ENCODE measurements at regions not wholly inside any gene's neighbourhood (a gene's known extent, or its start where the extent isn't known, plus 50 kb on each side); places are given as distances from the start of the nearest gene placed in this dataset.

GRCh38 chr13:105787632-105788031 lies 747.8 kb downstream of the EFNB2 start:
- TF ChIP-seq POLR2A (IDR thresholded peaks at IDR 0.05) = no peak
- TF ChIP-seq, protein P1, sequence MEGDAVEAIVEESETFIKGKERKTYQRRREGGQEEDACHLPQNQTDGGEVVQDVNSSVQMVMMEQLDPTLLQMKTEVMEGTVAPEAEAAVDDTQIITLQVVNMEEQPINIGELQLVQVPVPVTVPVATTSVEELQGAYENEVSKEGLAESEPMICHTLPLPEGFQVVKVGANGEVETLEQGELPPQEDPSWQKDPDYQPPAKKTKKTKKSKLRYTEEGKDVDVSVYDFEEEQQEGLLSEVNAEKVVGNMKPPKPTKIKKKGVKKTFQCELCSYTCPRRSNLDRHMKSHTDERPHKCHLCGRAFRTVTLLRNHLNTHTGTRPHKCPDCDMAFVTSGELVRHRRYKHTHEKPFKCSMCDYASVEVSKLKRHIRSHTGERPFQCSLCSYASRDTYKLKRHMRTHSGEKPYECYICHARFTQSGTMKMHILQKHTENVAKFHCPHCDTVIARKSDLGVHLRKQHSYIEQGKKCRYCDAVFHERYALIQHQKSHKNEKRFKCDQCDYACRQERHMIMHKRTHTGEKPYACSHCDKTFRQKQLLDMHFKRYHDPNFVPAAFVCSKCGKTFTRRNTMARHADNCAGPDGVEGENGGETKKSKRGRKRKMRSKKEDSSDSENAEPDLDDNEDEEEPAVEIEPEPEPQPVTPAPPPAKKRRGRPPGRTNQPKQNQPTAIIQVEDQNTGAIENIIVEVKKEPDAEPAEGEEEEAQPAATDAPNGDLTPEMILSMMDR (IDR thresholded peaks at IDR 0.05) = no peak

Data from gastroesophageal sphincter (tissue), 3 donors.